Gastroesophageal sphincter (tissue), 4 donors: ENCODE measurements at regions not wholly inside any gene's neighbourhood (a gene's known extent, or its start where the extent isn't known, plus 50 kb on each side); places are given as distances from the start of the nearest gene placed in this dataset.

Experiments used
- ATAC-seq: fragments of 150-250 bp; one replicate; pipeline ENCODE4 v1.9.1; 2016; ENCODE audit warnings: mild to moderate bottlenecking, moderate library complexity
- H3K27ac ChIP-seq, 4 donors: fragments of 200-600 bp; sonication (generic) in 3 of 4; 1 replicate in 3 of 4; 2 replicates in 1 of 4; pipeline ENCODE4 v1.5.1; 2016 to 2019
- H3K27me3 ChIP-seq: fragments of 200-600 bp; sonication (generic); one replicate; pipeline ENCODE4 v1.5.1; 2019
- H3K36me3 ChIP-seq, 2 donors: fragments of 200-600 bp; sonication (generic); one replicate each; pipeline ENCODE4 v1.5.1; 2019; ENCODE audit warnings: control low read depth in 1 of 2
- H3K4me1 ChIP-seq, 3 donors: fragments of 200-600 bp; sonication (generic); 1 replicate in 2 of 3; 2 replicates in 1 of 3; pipeline ENCODE4 v1.5.1; 2016 to 2019; ENCODE audit warnings: control low read depth in 2 of 3
- H3K4me3 ChIP-seq, 2 donors: fragments of 200-600 bp; sonication (generic); one replicate each; pipeline ENCODE4 v1.5.1; 2019; ENCODE audit warnings: mild to moderate bottlenecking in 1 of 2, moderate library complexity in 1 of 2
- H3K9me3 ChIP-seq, 3 donors: fragments of 200-600 bp; sonication (generic); one replicate each; pipeline ENCODE4 v1.5.1; 2017 to 2019; ENCODE audit warnings: control low read depth in 2 of 3
- CTCF ChIP-seq, 4 experiments: fragments of 200-600 bp in 2 of 4; fragments of 450-650 bp in 2 of 4; sonication (generic) in 1 of 4; IDR thresholded peaks; one replicate each; pipeline ENCODE4 v1.5.1; 2017 to 2019; ENCODE audit warnings: antibody characterized with exemption in 4 of 4, mild to moderate bottlenecking in 2 of 4, moderate library complexity in 2 of 4
- EP300 ChIP-seq: sonication (generic); formaldehyde crosslinking; IDR thresholded peaks from one replicate; pipeline ENCODE4 v1.6.1; 2017; ENCODE audit warnings: antibody characterized with exemption, mild to moderate bottlenecking
- POLR2A ChIP-seq, 2 donors: fragments of 450-650 bp; IDR thresholded peaks; one replicate each; pipeline ENCODE4 v1.6.1; 2017; ENCODE audit warnings: antibody characterized with exemption in 2 of 2, mild to moderate bottlenecking in 2 of 2, moderate library complexity in 1 of 2
- POLR2AphosphoS5 ChIP-seq: sonication (generic); formaldehyde crosslinking; IDR thresholded peaks from one replicate; pipeline ENCODE4 v1.6.1; 2017; ENCODE audit warnings: antibody characterized with exemption
- WGBS, 2 donors: methylation state at CpG; one replicate each; pipeline ENCODE4 v1.1.5; 2018; ENCODE audit warnings: low coverage in 1 of 2; 5-methylcytosine and 5-hydroxymethylcytosine counted together

- H3K9me3 ChIP-seq: no peaks in the 10 kb centered on the region
These were observed 1565.3 kb upstream of the LRRTM3 start for GRCh38 chr10:65360497-65360896.

GRCh38 chr10:65365878-65366277 is 1560.0 kb upstream of the LRRTM3 start:
- H3K4me1 ChIP-seq: no peaks in the 10 kb centered on the region
- no peak overlapping the region for H3K4me3 ChIP-seq
- no peaks in the 10 kb centered on the region for H3K27me3 ChIP-seq
- no peaks in the 10 kb centered on the region for H3K9me3 ChIP-seq
- no peaks in the 10 kb centered on the region for H3K36me3 ChIP-seq
- TF ChIP-seq POLR2AphosphoS5: no peak
- TF ChIP-seq EP300: no peak
- TF ChIP-seq CTCF (IDR thresholded peaks at IDR 0.05): no peak
- no peak for TF ChIP-seq POLR2A (IDR thresholded peaks at IDR 0.05)
- WGBS, 2 donors: 63 to 80% methylated on average over 1 of the region's 1 CpG
- ATAC-seq: no peak
- no peak overlapping the region for H3K27ac ChIP-seq

More at GRCh38 chr10:65360497-65360896, 1565.3 kb upstream of the LRRTM3 start:
- WGBS, 2 donors: 83 to 96% methylated on average over 2 of the region's 2 CpGs
- no peak for ATAC-seq
- no peaks in the 10 kb centered on the region for H3K36me3 ChIP-seq
- no peaks in the 10 kb centered on the region for H3K4me1 ChIP-seq
- no peak overlapping the region for H3K4me3 ChIP-seq
- no peaks in the 10 kb centered on the region for H3K27me3 ChIP-seq
- H3K27ac ChIP-seq: no peak overlapping the region
- TF ChIP-seq POLR2A (IDR thresholded peaks at IDR 0.05) (no peak), POLR2AphosphoS5 (no peak), EP300 (no peak)

GRCh38 chr10:65367706-65368105 is 1558.1 kb upstream of the LRRTM3 start:
- ATAC-seq: no peak
- Histone ChIP-seq H3K4me1 (no peaks in the 10 kb centered on the region), H3K4me3 (no peak overlapping the region), H3K27me3 (no peaks in the 10 kb centered on the region), H3K27ac (no peak overlapping the region), H3K36me3 (no peaks in the 10 kb centered on the region), H3K9me3 (no peaks in the 10 kb centered on the region)
- TF ChIP-seq POLR2A (IDR thresholded peaks at IDR 0.05): no peak
- no peak for TF ChIP-seq CTCF (IDR thresholded peaks at IDR 0.05)
- TF ChIP-seq EP300: no peak
- TF ChIP-seq POLR2AphosphoS5: no peak

- Histone ChIP-seq H3K4me1 (no peaks in the 10 kb centered on the region), H3K9me3 (no peaks in the 10 kb centered on the region), H3K36me3 (no peaks in the 10 kb centered on the region), H3K27ac (no peak overlapping the region), H3K4me3 (no peak overlapping the region), H3K27me3 (no peaks in the 10 kb centered on the region)
- WGBS, 2 donors: 88 to 100% methylated on average over 2 of the region's 3 CpGs
- ATAC-seq: no peak
- no peak for TF ChIP-seq EP300
- TF ChIP-seq POLR2A (IDR thresholded peaks at IDR 0.05): no peak
- no peak for TF ChIP-seq POLR2AphosphoS5
- no peak for TF ChIP-seq CTCF (IDR thresholded peaks at IDR 0.05)
These were observed 1550.3 kb upstream of the LRRTM3 start for GRCh38 chr10:65375528-65375927.

GRCh38 chr10:65377687-65378086 is 1548.1 kb upstream of the LRRTM3 start:
- no peak for TF ChIP-seq EP300
- H3K4me3 ChIP-seq: no peak overlapping the region
- no peak overlapping the region for H3K27ac ChIP-seq
- 50 to 63% methylated on average over 1 of the region's 1 CpG for WGBS, 2 donors
- H3K27me3 ChIP-seq: no peaks in the 10 kb centered on the region
- H3K4me1 ChIP-seq: no peaks in the 10 kb centered on the region
- H3K9me3 ChIP-seq: no peaks in the 10 kb centered on the region
- H3K36me3 ChIP-seq: no peaks in the 10 kb centered on the region
- ATAC-seq: no peak

GRCh38 chr10:65394502-65395297 is 1531.1 kb upstream of the LRRTM3 start:
- no peak for ATAC-seq
- Histone ChIP-seq H3K9me3 (no peaks in the 10 kb centered on the region), H3K27me3 (no peaks in the 10 kb centered on the region), H3K4me1 (no peaks in the 10 kb centered on the region), H3K4me3 (no peak overlapping the region), H3K27ac (no peak overlapping the region), H3K36me3 (no peaks in the 10 kb centered on the region)
- WGBS, 2 donors: 37 to 40% methylated on average over 2 of the region's 2 CpGs
- TF ChIP-seq EP300 (no peak), POLR2A (IDR thresholded peaks at IDR 0.05) (no peak), POLR2AphosphoS5 (no peak), CTCF (IDR thresholded peaks at IDR 0.05) (no peak)
